NB4 (cell line): ENCODE measurements at regions not wholly inside any gene's neighbourhood (a gene's known extent, or its start where the extent isn't known, plus 50 kb on each side); places are given as distances from the start of the nearest gene placed in this dataset.

Experiments
- CTCF ChIP-seq: IDR thresholded peaks from one replicate; pipeline ENCODE4 v1.5.1; 2012; ENCODE audit warnings: low read depth, low read length
- MAX ChIP-seq: IDR thresholded peaks from 2 replicates; pipeline ENCODE4 v1.6.1; 2011; ENCODE audit warnings: low read depth, low read length
- MYC ChIP-seq: IDR thresholded peaks from 2 replicates; pipeline ENCODE4 v1.6.1; 2011; ENCODE audit warnings: low read depth, low read length
- POLR2A ChIP-seq: IDR thresholded peaks from 2 replicates; pipeline ENCODE4 v1.6.1; 2011; ENCODE audit warnings: mild to moderate bottlenecking; ENCODE audit not compliant: insufficient read length; ENCODE audit errors: extremely low read depth

GRCh38 chr22:26109686-26110315 is 59.5 kb upstream of the SEZ6L start:
- no peak for TF ChIP-seq CTCF
- no peak for TF ChIP-seq POLR2A
- TF ChIP-seq MAX: no peak
- TF ChIP-seq MYC: no peak
